NCI-H1436 treated with DMSO at 0.1 percent for 48 hours (cell line): ENCODE measurements at regions not wholly inside any gene's neighbourhood (a gene's known extent, or its start where the extent isn't known, plus 50 kb on each side); places are given as distances from the start of the nearest gene placed in this dataset.
"Not testable (repeated sequence)": the region's sequence is repeated elsewhere in the genome, so short reads cannot be mapped to it uniquely, and the experiment has no call there.

Source experiments
- DNase-seq: peaks from one replicate; lab custom pipeline; 2025; lab: John Stamatoyannopoulos, UW

DNA sequence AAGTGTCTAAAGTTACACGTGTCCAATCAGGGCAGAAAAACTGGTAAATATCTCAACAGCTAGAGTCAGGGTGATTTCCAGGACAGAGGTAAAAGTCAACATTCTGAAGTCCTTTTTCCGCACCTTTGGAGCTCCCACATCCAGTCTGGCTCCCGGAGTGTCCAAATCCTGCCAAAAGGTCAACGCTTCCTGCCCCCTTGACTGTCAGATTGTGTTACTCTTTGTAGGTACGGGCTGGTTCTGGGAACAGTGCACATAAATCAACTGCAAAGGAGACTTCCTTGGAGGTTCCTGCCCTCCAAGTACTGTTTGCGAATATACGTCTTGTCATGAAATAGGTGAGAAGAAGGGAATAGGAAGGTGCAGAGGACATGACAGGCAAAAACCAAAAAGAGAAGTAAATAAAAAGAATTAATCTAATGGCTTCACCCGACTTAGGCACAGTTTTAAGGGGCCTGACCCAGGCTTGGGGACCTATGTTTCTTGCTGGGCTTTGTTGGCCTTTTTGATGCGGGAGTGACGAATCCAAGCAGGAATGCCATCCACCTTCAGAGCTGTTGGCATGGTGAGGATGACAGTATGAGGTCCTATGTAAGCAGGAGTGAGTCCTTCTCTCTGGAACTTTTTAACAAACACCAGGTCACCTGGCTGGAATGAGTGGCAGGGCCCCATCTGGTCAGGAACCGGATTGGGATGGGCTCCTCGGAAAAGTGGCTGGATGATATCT, 155.4 kb downstream of the TRIM27 start:
- no peak for DNase-seq

DNA sequence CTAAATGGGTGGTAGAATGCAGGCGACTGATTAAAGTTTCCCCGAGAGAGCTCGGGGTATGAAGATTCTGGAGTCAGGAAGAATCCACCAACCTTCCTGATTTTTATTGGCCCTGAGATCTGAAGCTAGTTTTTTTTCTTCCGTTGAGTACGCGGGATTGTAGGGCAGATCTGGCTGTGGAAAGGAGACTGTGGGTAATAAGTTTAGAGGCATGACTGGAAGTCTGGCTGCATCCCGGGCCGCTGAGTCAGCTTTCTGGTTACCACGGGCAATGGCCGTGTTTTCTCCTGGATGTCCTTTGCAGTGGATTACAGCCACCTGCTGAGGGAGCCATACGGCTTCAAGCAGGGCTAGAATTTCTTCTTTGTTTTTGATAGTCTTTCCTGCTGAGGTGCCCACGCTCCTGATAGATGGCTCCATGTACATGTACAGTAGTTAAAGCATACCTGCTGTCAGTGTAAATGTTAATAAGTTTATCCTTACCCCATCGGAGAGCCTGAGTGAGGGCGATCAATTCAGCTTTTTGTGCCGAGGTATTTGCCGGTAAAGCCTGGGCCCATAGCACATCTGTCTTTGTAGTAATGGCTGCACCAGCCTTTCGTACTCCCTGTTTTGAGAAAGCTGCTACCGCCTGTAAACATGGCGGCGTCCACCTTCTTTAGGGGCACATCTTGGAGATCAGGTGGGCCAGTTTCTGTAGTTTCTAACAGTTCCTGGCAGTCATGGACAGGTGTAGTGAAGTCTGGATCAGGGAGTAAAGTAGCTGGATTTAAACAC, 154.0 kb downstream of the TRIM27 start:
- DNase-seq, result no peak

DNA sequence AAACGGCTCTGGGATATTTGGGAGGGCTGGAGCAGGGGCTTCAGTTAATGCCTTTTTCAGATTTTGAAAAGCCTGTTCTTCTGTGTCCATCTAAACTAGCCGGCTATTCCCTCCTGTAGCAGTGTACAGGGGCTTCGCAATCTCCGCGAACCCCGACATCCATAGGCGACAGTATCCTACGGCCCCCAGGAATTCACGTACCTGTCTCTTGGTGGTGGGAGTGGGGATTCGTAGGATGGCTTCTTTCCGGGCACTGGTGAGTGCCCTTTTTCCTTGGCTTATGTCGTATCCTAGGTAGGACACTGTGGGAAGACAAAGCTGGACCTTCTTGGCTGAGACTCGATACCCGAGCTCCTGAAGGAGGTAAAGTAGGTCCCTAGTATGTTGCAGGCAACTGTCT, 153.1 kb downstream of the TRIM27 start:
- no peak for DNase-seq

DNA sequence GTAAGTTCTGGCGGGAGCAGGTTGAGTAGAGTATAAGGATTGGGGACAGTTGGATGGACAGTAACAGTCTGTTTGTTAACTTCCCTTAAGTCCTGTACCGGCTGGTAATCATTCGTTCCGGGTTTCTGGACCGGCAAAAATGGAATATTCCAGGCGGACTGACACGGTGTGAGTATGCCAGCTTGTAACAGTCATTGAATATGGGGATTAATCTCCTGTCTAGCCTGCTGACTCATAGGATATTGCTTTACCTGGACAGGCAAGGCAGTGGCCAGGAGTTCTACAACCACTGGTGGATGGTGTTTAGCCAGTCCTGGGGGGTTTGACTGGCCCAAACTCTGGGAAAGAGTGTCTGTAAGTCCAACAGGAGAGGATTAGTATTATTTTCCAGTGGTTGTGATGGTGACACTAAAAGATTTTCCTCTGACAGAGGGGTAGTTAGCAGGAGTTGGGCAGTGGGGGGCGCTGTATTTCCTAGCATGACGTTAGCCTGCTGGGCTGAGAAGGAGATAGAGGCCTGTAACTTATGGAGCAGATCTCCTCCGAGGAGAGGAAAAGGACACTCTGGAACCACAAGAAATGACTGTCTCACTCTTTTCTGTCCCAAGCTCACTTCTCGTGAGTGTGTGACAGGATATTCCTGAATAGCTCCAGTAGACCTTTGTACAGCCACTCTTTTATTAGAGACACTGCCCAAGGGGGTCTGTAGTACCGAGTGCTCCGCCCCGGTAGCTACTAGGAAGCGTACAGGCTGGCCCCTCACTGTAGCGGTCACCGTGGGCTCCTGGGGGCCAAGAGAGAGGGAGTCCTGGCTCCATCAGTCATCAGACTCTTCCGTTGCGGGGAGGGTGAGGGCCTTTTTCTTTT, 152.2 kb downstream of the TRIM27 start:
- no peak for DNase-seq

DNA sequence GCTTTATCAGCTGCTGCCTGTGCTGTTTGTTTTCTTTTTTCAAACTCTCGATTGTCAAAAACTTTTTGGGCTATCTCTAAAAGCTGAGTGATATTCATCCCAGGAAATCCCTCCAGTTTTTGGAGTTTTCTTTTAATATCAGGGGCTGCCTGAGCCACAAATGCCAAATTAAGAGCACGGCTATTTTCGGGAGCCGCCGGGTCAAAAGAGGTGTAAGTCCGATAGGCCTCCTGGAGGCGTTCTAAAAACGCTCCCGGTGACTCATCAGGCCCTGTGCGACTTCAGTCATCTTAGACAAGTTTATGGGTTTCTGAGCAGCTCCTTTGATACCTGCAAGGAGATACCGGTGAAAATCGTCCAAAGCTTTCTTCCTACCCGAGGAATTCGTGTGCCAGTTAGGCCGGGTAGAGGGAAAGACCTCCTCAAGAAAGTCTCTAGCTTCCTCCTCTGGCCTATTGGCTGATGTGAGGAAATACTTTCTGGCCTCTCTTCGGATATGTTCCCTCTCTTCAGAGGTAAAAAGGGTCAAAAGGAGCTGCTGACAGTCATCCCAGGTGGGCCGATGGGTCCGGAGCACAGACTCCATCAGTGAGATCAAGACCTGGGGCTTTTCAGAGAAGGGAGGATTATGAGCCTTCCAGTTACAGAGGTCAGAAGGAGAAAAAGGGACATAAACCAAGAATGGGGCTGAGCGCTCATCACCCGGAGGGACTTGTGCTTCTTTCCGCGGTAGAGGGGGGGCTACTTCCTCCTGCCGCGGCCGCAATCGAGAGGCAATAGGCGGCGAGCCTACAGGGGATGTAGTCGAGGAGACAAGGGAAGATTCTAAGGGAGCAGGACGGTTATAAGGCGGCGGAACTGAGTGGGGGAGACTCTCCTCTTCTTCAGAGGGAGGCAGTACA, 151.1 kb downstream of the TRIM27 start:
- DNase-seq, result no peak

DNA sequence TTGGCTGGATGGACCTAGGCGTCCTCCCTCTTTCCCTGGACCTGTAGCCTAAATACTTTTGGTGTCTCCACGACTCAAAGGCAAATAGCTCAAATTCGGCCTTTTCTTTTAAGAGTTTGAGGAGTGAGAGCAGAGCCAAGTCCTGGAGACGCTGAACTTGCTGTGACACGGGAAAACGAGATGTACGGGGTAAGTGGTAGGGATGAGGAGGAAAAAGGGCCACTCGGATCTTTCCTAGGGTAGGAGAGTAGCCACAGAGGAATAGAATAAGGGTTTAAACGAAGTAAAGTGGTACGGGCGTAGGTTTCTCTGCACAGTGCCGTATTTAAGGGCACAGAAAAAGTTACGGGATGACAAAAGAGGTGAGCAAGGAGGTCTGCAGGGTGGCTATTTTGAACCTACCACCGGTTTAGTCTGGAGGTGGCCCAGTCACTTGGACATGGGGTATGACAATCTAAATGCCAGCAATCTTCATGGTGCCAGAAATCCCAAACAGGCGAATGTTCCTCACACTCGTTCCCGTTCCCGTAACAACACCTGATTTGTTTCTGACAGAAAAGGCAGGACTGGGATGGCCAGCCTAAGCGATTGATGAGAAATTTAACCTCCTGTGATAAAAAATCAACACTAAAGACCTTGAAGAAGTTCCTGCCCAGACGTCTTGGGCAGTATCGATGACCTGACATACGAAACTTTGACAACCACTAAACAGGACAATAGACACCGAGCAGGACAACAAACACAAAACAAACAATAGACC, 149.3 kb downstream of the TRIM27 start:
- no peak for DNase-seq

DNA sequence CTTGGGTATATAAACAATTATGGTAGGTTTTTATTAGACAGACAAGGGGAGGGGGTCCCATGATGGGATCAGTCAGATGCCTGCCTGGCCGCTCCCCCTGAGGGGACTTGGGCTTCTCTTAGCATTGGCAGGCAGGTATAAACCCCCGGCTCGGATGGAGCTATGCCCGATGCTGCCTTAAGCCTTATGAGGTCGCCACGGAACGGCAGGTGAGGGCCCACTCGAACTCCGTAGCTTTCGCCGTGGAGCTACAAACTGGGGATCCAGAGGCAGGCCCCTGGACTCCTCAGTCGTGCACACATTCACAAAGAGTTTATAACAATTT, 148.8 kb downstream of the TRIM27 start:
- DNase-seq, result no peak

DNA sequence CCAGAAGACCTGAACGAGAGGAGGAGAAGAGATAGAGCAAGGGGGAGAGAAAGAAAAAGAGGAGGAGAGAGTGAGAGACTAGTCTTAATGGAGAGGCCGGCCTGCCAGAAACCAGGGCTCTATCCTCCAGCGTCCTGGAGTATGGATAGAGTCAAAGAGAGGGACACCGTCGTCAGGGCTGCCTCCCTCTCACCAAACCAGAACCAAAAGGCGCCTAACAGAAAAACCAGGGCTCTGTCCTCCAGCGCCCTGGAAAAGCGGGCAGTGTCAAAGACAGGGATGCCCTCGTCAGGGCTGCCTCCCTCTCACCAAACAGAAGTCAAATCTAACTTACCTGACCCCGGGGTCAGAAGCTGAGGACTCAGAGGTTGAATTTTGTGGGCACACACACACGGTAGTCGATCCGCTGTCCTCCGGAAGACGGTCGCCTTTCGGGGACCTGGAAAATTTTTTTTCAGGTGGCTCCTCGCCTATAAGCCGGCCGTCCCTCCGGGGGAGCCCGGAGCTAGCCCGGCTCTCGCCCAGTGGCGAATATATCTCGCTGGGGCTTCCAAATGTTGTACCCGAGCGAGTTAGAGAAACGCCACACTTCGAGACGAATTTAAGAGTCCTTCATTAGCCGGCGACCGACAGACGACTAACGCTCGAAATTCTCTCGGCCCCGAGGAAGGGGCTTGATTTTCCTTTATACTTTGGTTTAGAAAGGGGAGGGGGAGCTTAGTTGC, 148.2 kb downstream of the TRIM27 start:
- no peak for DNase-seq

DNA sequence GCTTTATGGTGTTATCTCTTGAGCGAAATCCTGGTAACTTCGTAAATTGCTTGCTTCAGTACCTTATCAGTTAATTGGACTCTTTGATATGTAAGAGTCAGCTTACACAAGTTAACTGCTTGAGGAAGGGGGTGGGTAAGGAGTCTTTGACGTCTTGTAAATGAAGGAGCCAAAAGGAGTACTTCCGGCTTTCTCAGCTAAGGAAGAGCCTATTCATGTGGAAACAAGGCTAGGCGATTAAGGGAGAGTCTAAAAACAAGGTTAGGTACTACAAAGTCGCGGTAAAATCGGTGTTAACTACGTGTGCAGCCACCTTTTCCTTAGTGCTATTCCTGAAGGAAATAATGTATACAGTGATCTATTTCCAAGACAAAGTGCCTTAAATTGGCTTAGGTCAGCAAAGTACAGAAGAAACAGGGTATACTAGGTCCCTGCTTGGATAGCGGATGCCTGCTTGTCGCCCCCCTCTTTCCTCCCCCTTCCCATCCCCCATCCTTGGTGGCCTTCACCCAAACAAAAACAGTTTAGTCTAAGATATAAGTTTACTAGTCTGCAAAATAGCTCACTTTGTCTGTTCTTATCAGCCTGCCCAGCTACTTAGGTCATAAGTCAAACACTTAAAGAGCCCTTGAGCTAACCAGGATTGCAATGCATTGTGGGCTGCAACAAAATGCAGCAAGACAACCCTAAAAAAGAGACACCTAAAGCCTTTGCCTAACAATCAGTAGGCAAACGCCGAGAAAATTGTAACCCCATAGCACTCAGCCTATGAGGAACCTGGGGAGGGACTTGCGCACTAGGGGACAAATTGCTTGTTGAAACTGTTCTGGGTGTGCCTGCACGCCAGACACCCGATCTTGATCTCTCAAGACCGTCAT, 147.3 kb downstream of the TRIM27 start:
- DNase-seq, result no peak

DNA sequence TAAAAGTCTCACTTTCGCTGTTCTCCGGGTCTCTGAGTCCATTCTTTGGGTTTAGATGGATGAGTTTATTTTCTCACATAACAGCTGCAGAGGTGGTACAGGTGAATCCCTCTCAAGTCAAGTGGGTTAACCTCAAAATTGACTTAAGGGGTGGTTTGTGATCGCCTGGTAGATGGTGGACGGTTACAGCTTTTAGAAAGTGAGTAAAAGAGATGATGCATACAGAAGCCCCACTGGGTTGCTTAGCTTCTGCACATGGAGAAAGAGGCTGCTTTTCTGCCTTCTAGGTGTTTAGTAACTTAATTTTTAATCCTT, 146.7 kb downstream of the TRIM27 start:
- no peak for DNase-seq

DNA sequence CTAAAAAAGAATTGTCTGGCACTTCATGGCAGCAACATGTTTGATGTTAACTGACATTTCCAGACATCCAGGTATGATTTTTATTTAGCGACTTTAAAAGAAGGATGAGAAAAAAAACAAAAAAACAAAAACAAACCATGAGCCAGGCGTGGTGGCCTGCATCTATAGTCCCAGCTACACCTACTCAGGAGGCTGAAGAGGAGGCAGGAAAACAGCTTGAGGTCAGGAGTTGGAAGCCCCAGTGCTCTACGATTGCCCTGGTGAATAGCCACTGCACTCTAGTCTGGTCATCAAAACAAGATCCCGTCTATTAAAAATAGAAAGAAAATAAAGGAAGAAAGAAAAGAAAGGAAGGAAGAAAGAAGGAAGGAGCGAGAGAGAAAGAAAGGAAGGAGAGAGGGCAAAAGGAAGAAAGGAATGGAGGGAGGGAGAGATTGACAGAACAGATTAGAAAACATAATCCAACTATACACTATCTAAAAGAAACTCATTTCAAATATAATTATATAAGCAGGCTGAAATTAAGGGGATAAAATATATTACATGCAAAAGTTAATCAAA, 141.6 kb downstream of the TRIM27 start:
- DNase-seq, result no peak

DNA sequence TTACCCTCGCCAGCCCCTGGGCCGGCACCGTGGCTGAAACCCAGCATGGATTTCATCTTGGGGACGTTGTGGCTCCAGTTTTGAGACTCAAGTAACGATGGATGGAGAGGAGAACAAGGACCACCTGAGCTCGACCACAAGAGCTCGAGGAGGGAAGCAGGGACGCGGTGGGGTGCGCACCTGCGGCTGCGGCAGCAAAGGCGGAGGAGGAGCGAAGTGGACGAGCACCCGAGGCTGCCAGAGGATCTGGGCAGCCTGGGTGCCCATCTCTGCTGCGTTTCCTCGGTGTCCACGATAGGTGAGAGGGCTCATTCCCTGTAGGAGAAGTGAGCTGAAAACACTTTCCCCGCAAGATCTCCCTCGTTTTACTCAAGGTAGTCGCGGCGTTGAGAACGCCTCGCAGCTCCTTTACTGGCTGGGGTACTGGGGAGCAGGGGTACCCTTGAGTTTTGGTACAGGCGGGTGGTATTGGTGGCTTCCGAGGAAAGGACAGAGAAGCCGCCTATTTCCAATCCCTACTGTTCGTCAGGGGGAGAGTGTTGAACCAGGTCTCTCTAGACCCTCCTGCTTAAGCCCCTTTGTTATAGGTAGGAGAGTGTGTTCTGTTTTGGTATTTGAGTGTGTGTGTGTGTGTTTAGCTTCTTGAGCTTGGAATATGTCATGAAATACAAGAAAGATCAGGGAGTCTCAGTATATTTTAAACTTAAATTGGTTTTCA, 137.7 kb downstream of the TRIM27 start:
- no peak for DNase-seq

DNA sequence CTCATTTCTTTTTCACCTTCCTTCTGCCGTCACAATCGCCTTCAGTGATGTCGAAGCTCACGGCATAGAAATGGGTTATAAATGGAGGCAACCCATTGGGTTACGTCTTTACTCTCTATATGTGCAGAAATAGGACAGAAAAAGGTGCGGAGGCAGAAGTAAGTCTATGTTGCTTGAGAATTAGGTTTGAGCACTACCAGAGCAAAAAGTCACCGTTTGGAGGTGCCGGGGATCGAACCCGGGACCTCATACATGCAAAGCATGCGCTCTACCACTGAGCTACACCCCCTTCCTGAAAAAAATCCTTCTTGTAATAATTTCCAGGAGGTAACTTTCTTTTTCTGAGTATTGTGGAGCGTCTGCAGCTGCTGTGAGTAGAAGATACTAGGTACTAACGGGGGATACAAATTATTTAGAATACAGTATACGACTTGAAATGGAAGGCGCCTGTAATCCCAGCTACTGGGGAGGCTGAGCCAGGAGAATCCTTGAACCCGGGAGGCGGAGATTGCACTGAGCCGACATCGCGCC, 134.2 kb downstream of the TRIM27 start:
- no peak for DNase-seq

DNA sequence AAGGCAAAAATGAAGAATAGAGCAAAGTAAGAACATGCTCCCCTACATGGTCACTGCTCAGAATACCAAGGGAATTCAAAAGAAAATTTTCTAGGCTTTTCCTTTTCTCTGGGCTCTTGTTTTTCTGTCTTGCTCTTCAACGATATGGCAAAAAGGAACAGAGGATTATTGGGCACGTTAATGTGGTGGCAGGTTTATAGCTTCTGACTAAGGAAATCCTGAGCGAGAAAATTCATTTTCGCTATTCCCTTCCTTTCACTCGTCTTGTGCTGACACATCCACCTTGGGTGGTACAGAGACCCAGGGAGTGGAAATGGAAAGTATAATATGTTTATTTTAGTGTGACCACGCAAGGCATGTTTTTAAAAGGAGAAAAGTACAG, 132.8 kb downstream of the TRIM27 start:
- DNase-seq, result no peak

DNA sequence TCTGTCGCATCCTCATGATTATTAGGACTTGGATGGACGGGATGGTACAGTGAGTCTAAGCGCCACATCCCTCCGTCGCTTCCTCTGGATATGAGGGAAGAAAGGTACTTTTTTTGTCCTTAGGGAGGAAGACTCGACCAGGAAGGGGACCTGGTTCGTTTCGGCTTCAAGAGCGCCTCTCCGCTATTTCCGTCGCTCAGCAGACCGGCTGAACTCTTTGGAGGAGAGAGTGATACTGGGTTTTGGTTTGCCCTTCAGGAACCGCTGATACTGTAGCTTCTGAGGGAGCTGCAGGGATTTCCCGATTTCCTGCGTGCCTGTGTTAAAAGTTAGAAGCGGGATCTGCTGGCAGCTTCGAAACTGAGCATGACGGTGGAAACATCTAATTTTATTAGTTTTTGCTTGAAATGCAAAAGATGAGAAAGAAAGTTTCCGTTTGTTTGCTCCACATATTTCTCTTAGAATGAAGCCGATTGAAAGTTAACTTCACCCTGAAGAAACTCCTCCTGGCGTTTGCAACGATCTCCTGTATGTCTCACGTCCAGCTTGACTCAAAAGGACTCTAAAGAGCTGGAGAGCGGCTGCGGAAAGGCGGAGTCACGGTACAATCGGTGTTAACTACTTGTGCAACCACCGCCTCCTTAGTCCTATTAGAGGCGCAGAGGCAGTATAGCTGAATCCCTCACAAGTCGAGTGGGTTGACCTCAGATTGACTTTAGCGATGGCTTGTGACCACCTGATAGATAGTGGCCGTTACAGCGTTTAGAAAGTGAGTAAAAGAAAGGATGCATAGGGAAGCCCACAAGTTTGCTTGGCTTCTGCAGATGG, 129.4 kb downstream of the TRIM27 start:
- DNase-seq, result no peak

DNA sequence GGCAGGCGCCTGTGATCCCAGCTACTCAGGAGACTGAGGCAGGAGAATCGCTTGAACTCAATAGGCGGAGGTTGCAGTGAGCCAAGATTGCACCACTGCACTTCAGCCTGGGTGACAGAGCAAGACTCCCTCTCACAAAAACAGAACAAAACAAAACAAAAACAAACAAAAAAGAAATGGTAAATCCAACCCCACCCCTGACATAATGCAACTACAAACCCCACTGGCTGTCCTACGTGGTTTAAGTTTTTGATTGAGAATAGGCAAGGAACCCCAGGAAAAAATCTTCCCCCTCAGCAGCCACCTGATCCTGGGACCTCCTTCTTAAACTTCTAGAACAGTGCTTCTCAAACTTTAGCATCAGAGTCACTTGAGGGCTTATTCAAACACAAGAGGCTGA, 123.1 kb downstream of the TRIM27 start:
- DNase-seq, result not testable (repeated sequence)
